ENCODE measurements at regions not wholly inside any gene's neighbourhood (a gene's known extent, or its start where the extent isn't known, plus 50 kb on each side); places are given as distances from the start of the nearest gene placed in this dataset.

- TF ChIP-seq GATA2 (IDR thresholded peaks at IDR 0.05; ENCODE audit: low read depth, low read length): no peak
- TF ChIP-seq GATA3 (IDR thresholded peaks at IDR 0.05; ENCODE audit: low read depth, low read length): no peak
Measured at GRCh38 chr3:66106788-66107187, 68.1 kb upstream of the MAGI1 start.
